VCaP (cell line): ENCODE measurements at regions not wholly inside any gene's neighbourhood (a gene's known extent, or its start where the extent isn't known, plus 50 kb on each side); places are given as distances from the start of the nearest gene placed in this dataset.

Source experiments
- H3K27ac ChIP-seq: fragments of 450-650 bp; 2 replicates; pipeline ENCODE4 v1.5.1; 2017
- CTCF ChIP-seq: fragments of 450-650 bp; conservative IDR thresholded peaks from 2 replicates; pipeline ENCODE4 v1.5.1; 2017; ENCODE audit warnings: mild to moderate bottlenecking, moderate library complexity

GRCh38 chr7:42790196-42790595 is 121.7 kb downstream of the C7orf25 start:
- no peak for TF ChIP-seq CTCF
- no peak overlapping the region for H3K27ac ChIP-seq

GRCh38 chr7:42774436-42774835 is 137.4 kb downstream of the C7orf25 start:
- no peak for TF ChIP-seq CTCF
- H3K27ac ChIP-seq: no peak overlapping the region

- TF ChIP-seq CTCF: no peak
- no peak overlapping the region for H3K27ac ChIP-seq
Observed at GRCh38 chr7:42770114-42770513, 141.8 kb downstream of the C7orf25 start.

- 0 out of 2 replicates have a peak, but pooled peaks have one; percentile 7 for TF ChIP-seq CTCF
- peak overlapping the region; percentile 5; the same call in 1 of the 2 replicates for H3K27ac ChIP-seq
Observed at GRCh38 chr7:42768045-42768444, 143.8 kb downstream of the C7orf25 start.

GRCh38 chr7:42766782-42767423 is 145.0 kb downstream of the C7orf25 start:
- H3K27ac ChIP-seq: peak overlapping the region; percentile 5; the same call in 1 of the 2 replicates
- no peak for TF ChIP-seq CTCF

- no peak for TF ChIP-seq CTCF
Observed at GRCh38 chr7:42765931-42766330, 145.9 kb downstream of the C7orf25 start.

GRCh38 chr7:42763137-42763551 is 148.7 kb downstream of the C7orf25 start:
- H3K27ac ChIP-seq: no peak overlapping the region
- no peak for TF ChIP-seq CTCF

More at GRCh38 chr7:42765931-42766330, 145.9 kb downstream of the C7orf25 start:
- H3K27ac ChIP-seq: no peak overlapping the region
